ENCODE measurements at regions not wholly inside any gene's neighbourhood (a gene's known extent, or its start where the extent isn't known, plus 50 kb on each side); places are given as distances from the start of the nearest gene placed in this dataset.

DNA sequence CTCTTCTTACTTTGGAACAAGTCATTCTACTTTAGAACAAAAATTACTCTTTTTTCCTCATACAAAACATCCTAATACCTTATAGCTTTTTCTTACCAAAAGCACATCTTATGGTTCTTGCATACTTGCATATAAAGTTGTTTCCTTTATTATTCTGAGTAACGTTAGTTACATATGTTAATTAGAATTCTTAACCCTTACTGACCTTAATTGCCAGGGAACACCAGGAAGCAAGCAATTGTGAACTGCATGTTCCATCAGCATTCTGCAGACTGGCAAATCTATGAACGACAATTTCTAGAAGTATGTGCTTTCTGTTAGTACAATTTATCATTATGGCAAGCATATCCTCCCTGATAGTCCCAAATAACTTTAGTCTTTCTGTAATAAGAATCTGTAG lies 831.0 kb downstream of the C6orf118 start:
- TF ChIP-seq TAF1 (IDR thresholded peaks at IDR 0.05; ENCODE audit: borderline replicate concordance, insufficient read depth, low read length), result no peak

- TF ChIP-seq POLR2AphosphoS5 (IDR thresholded peaks at IDR 0.05; ENCODE audit: low read depth, low read length) (no peak), TAF1 (IDR thresholded peaks at IDR 0.05; ENCODE audit: borderline replicate concordance, insufficient read depth, low read length) (no peak), REST (IDR thresholded peaks at IDR 0.05; ENCODE audit: insufficient read depth in 1 of 2, low read depth in 2 of 2, low read length in 2 of 2) (no peak), FOXP2 (optimal IDR thresholded peaks at IDR 0.05; ENCODE audit: borderline replicate concordance, extremely low read depth, extremely low read length, insufficient read depth) (no peak), SIN3A (IDR thresholded peaks at IDR 0.05; ENCODE audit: borderline replicate concordance, insufficient read depth, low read length) (no peak)
Observed at GRCh38 chr6:164477790-164478189, 831.6 kb downstream of the C6orf118 start.

DNA sequence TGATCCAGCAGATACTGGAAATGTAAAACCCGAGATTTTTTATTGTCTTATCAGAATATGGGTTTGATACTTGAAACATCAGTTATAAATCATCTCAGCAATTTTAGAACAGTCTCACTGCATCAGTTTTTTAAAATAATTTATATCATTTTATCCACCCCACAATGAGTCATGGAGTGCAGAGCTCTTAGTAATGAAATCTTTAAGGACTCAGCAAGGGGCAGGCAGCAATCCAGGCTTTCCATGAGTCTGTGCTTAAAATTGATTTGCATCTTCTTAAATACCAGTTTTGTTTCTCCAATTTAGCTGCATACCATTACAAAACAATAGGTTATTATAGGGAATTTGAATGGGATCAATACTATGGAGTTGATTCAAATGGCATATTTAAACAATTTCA lies 832.3 kb downstream of the C6orf118 start:
- TF ChIP-seq REST (IDR thresholded peaks at IDR 0.05; ENCODE audit: insufficient read depth in 1 of 2, low read depth in 2 of 2, low read length in 2 of 2) (no peak), POLR2AphosphoS5 (IDR thresholded peaks at IDR 0.05; ENCODE audit: low read depth, low read length) (no peak), TAF1 (IDR thresholded peaks at IDR 0.05; ENCODE audit: borderline replicate concordance, insufficient read depth, low read length) (no peak), SIN3A (IDR thresholded peaks at IDR 0.05; ENCODE audit: borderline replicate concordance, insufficient read depth, low read length) (no peak), FOXP2 (optimal IDR thresholded peaks at IDR 0.05; ENCODE audit: borderline replicate concordance, extremely low read depth, extremely low read length, insufficient read depth) (no peak)

GRCh38 chr6:164469276-164469949 lies 840.0 kb downstream of the C6orf118 start:
- TF ChIP-seq REST (IDR thresholded peaks at IDR 0.05; ENCODE audit: insufficient read depth in 1 of 2, low read depth in 2 of 2, low read length in 2 of 2) (no peak), POLR2AphosphoS5 (IDR thresholded peaks at IDR 0.05; ENCODE audit: low read depth, low read length) (no peak), FOXP2 (optimal IDR thresholded peaks at IDR 0.05; ENCODE audit: borderline replicate concordance, extremely low read depth, extremely low read length, insufficient read depth) (no peak), TAF1 (IDR thresholded peaks at IDR 0.05; ENCODE audit: borderline replicate concordance, insufficient read depth, low read length) (no peak), SIN3A (IDR thresholded peaks at IDR 0.05; ENCODE audit: borderline replicate concordance, insufficient read depth, low read length) (no peak)

- TF ChIP-seq REST (IDR thresholded peaks at IDR 0.05; ENCODE audit: insufficient read depth in 1 of 2, low read depth in 2 of 2, low read length in 2 of 2) (no peak), TAF1 (IDR thresholded peaks at IDR 0.05; ENCODE audit: borderline replicate concordance, insufficient read depth, low read length) (no peak), FOXP2 (optimal IDR thresholded peaks at IDR 0.05; ENCODE audit: borderline replicate concordance, extremely low read depth, extremely low read length, insufficient read depth) (no peak), SIN3A (IDR thresholded peaks at IDR 0.05; ENCODE audit: borderline replicate concordance, insufficient read depth, low read length) (no peak), POLR2AphosphoS5 (IDR thresholded peaks at IDR 0.05; ENCODE audit: low read depth, low read length) (no peak)
Observed at GRCh38 chr6:164455835-164456234, 853.6 kb downstream of the C6orf118 start.
